BE2C (cell line): ENCODE measurements at regions not wholly inside any gene's neighbourhood (a gene's known extent, or its start where the extent isn't known, plus 50 kb on each side); places are given as distances from the start of the nearest gene placed in this dataset.

ENCODE experiments used
- DNase-seq: peaks from one replicate; pipeline ENCODE4 v3.0.0-alpha.2; 2020
- H3K27me3 ChIP-seq: fragments of 250-450 bp; sonication (Bioruptor Pico); 2 replicates; pipeline ENCODE4 v1.5.1; 2020; ENCODE audit warnings: mild to moderate bottlenecking
- H3K36me3 ChIP-seq: fragments of 250-450 bp; sonication (Bioruptor Pico); 2 replicates; pipeline ENCODE4 v1.5.1; 2020; ENCODE audit warnings: mild to moderate bottlenecking
- H3K4me1 ChIP-seq: fragments of 250-450 bp; sonication (Bioruptor Pico); 2 replicates; pipeline ENCODE4 v1.5.1; 2020
- H3K4me3 ChIP-seq: 2 replicates; pipeline ENCODE4 v1.5.1; 2011; ENCODE audit warnings: low read depth, low read length
- H3K9me3 ChIP-seq: fragments of 250-450 bp; sonication (Bioruptor Pico); 2 replicates; pipeline ENCODE4 v1.5.1; 2020
- TF ChIP-seq, protein P1 (sequence below): IDR thresholded peaks from 2 replicates; pipeline ENCODE4 v1.5.1; 2012; ENCODE audit warnings: mild to moderate bottlenecking, low read depth, low read length

DNA sequence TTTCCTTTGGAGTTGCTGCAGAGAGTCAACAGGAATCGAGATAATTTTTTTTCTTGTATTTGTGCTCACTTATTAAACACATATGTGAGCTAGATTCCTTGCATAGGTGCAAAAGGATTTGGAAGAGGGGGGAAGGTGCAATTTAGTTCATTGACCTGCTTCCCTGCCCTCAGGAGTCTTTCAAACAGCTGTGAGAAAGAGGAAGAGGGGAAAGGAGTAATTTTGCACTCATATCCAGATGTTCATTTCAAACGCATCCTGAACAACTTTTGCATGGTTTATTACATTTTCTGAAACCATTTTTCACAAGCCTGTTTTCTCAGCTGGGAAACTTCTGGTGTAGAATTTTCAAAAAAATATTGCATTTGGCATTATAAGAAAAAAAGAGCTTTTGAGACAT is 795.0 kb downstream of the MAFB start:
- DNase-seq = no peak
- Histone ChIP-seq H3K4me1 (no peaks in the 10 kb centered on the region), H3K9me3 (no peaks in the 10 kb centered on the region; the same call in 1 of the 2 replicates), H3K27me3 (no peaks in the 10 kb centered on the region), H3K4me3 (no peak overlapping the region), H3K36me3 (no peaks in the 10 kb centered on the region)
- TF ChIP-seq, protein P1, sequence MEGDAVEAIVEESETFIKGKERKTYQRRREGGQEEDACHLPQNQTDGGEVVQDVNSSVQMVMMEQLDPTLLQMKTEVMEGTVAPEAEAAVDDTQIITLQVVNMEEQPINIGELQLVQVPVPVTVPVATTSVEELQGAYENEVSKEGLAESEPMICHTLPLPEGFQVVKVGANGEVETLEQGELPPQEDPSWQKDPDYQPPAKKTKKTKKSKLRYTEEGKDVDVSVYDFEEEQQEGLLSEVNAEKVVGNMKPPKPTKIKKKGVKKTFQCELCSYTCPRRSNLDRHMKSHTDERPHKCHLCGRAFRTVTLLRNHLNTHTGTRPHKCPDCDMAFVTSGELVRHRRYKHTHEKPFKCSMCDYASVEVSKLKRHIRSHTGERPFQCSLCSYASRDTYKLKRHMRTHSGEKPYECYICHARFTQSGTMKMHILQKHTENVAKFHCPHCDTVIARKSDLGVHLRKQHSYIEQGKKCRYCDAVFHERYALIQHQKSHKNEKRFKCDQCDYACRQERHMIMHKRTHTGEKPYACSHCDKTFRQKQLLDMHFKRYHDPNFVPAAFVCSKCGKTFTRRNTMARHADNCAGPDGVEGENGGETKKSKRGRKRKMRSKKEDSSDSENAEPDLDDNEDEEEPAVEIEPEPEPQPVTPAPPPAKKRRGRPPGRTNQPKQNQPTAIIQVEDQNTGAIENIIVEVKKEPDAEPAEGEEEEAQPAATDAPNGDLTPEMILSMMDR = no peak

- no peak for DNase-seq
- Histone ChIP-seq H3K36me3 (no peaks in the 10 kb centered on the region), H3K9me3 (no peaks in the 10 kb centered on the region; the same call in 1 of the 2 replicates), H3K4me3 (no peak overlapping the region), H3K27me3 (no peaks in the 10 kb centered on the region), H3K4me1 (no peaks in the 10 kb centered on the region)
- TF ChIP-seq, protein P1 = no peak
These were observed 795.9 kb downstream of the MAFB start for GRCh38 chr20:39893003-39893685.

GRCh38 chr20:39890697-39891096 is 798.3 kb downstream of the MAFB start:
- Histone ChIP-seq H3K4me3 (no peak overlapping the region), H3K9me3 (no peaks in the 10 kb centered on the region; the same call in 1 of the 2 replicates), H3K4me1 (no peaks in the 10 kb centered on the region), H3K27me3 (no peaks in the 10 kb centered on the region), H3K36me3 (no peaks in the 10 kb centered on the region)
- TF ChIP-seq, protein P1 = no peak
- DNase-seq = no peak

DNA sequence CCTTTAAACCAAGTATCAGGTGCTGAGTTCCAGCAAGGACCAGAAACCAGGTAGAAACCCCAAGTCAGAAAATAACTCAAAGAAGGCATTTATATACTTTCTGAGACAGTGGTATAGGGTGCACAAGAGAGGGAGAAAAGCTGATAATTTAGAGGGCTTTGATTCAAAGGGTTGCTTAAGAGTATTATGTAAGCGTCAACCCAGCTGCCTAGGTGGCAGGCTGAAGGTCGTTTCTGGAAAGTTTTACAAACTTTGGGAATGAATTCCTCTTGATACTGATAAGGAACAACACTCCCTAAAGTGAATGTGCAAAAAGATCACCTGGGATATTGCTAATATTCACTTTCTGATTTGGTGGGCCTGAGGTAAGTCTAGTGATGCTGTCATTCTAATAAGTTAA is 800.7 kb downstream of the MAFB start:
- Histone ChIP-seq H3K36me3 (no peaks in the 10 kb centered on the region), H3K4me1 (no peaks in the 10 kb centered on the region), H3K9me3 (no peaks in the 10 kb centered on the region; the same call in 1 of the 2 replicates), H3K27me3 (no peaks in the 10 kb centered on the region), H3K4me3 (no peak overlapping the region)
- TF ChIP-seq, protein P1 = no peak
- DNase-seq = no peak

- H3K4me3 ChIP-seq = no peak overlapping the region
- H3K9me3 ChIP-seq = no peaks in the 10 kb centered on the region; the same call in 1 of the 2 replicates
- no peaks in the 10 kb centered on the region for H3K36me3 ChIP-seq
- TF ChIP-seq, protein P1 = no peak
- no peak for DNase-seq
- H3K27me3 ChIP-seq = no peaks in the 10 kb centered on the region
- H3K4me1 ChIP-seq = no peaks in the 10 kb centered on the region
These were observed 802.3 kb downstream of the MAFB start for GRCh38 chr20:39886650-39887190.

- peak; percentile 49 for DNase-seq
- Histone ChIP-seq H3K9me3 (no peaks in the 10 kb centered on the region; the same call in 1 of the 2 replicates), H3K4me3 (no peak overlapping the region), H3K36me3 (no peaks in the 10 kb centered on the region), H3K27me3 (no peaks in the 10 kb centered on the region), H3K4me1 (no peaks in the 10 kb centered on the region)
- TF ChIP-seq, protein P1 = peak; percentile 66
These were observed 802.9 kb downstream of the MAFB start for GRCh38 chr20:39885975-39886649.
